Adrenal gland (tissue), 9 donors: ENCODE measurements at regions not wholly inside any gene's neighbourhood (a gene's known extent, or its start where the extent isn't known, plus 50 kb on each side); places are given as distances from the start of the nearest gene placed in this dataset.

ENCODE experiments used
- DNase-seq, 7 donors: peaks; one replicate each; pipeline ENCODE4 v3.0.0-alpha.2; 2019 to 2020
- H3K27ac ChIP-seq, 5 donors: fragments of 200-600 bp; sonication (generic) in 4 of 5; 1 replicate in 3 of 5; 2 replicates in 2 of 5; pipeline versions ENCODE4 v1.5.1 to v1.8.0; 2016 to 2020; ENCODE audit warnings: mild to moderate bottlenecking in 1 of 5
- H3K27me3 ChIP-seq: fragments of 200-600 bp; 2 replicates; pipeline ENCODE4 v1.8.0; 2021
- H3K36me3 ChIP-seq, 2 donors: fragments of 200-600 bp; replicated peaks in 1 of 2; 1 replicate in 1 of 2; 2 replicates in 1 of 2; pipeline versions ENCODE4 v1.5.1 to v1.8.0; 2018 to 2022
- H3K4me1 ChIP-seq, 2 donors: fragments of 200-600 bp; replicated peaks in 1 of 2; 1 replicate in 1 of 2; 2 replicates in 1 of 2; pipeline versions ENCODE4 v1.5.1 to v1.8.0; 2018 to 2021
- H3K4me3 ChIP-seq, 4 donors: fragments of 200-600 bp; sonication (generic) in 3 of 4; one replicate each; pipeline ENCODE4 v1.5.1; 2016 to 2018
- H3K9me3 ChIP-seq, 3 donors: fragments of 200-600 bp; sonication (generic) in 1 of 3; replicated peaks in 1 of 3; 1 replicate in 2 of 3; 2 replicates in 1 of 3; pipeline versions ENCODE4 v1.5.1 to v1.8.0; 2016 to 2021
- POLR2A ChIP-seq, 2 donors: fragments of 450-650 bp; IDR thresholded peaks; one replicate each; pipeline ENCODE4 v1.6.1; 2017; ENCODE audit warnings: antibody characterized with exemption in 2 of 2, mild to moderate bottlenecking in 2 of 2, moderate library complexity in 1 of 2
- WGBS, 4 donors: extraction: QIAGEN DNeasy Blood & Tissue Kit in 2 of 4; methylation state at CpG; one replicate each; pipeline versions ENCODE4 v1.1.5 to v1.1.7; 2013 to 2017; 5-methylcytosine and 5-hydroxymethylcytosine counted together
- intact Hi-C, 2 donors: fragments of 100-400 bp; cut with DNase I; formaldehyde crosslinking; loops; one replicate each; pipeline versions ENCODE4 v1.14.1 to v1.15.0; 2022 to 2023
- TF ChIP-seq, protein P1 (sequence below), 6 experiments: fragments of 450-650 bp in 4 of 6; fragments of 200-600 bp in 2 of 6; sonication (generic) in 1 of 6; IDR thresholded peaks; 1 replicate in 5 of 6; 2 replicates in 1 of 6; pipeline versions ENCODE4 v1.5.1 to v1.8.0; 2016 to 2021; ENCODE audit warnings: antibody characterized with exemption in 6 of 6, mild to moderate bottlenecking in 2 of 6, moderate library complexity in 1 of 6
- donor health status: healthy with polysubstance abuse.
- donor health status: Bipolar disorder and iron deficiency.
- donor health status: DM: yes; HTN: yes; CAD: no.
- donor health status: DM: no; HTN: no; CAD: no.
- donor health status: DM: no; HTN: no; CAD: no.

DNA sequence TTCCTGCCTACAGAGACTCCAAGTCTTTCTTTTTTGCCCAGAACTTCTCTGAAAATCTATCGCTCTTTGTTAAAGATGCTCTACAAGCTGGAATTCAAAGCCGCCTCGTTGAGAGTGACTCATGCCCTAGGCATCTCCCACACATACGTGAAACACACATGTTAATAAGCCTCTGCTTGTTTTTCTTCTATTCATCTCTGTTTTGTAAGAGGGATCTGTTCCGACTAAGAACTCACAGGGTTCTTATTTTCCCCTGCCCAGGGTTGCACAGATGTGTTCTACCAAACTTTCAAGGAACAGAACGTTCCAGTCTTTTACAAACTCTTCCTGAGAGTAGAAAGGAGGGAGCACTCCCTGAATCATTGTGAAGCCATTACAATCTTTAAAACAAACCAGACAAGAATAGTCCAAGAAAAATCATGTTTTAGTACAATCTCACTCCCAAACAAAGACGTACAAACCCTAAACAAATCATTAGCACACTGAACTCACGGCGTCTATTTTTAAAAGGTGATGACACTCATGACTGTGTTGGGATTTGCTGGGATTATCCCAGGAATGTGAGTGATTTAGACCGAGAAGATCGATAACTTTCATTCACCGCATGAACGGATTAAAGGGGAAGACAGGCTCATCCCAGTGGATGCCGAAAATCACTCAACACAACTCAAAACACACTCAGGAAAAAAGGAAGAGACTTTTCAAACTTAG, 55.3 kb upstream of the INPP5A start:
- Histone ChIP-seq H3K27ac (peak overlapping the region in 2 of 5 donors; percentile 49 to 68), H3K4me1 (no peaks in the 10 kb centered on the region), H3K27me3 (peaks cover 6% of the 10 kb centered on the region), H3K4me3 (no peak overlapping the region), H3K36me3 (no peaks in the 10 kb centered on the region), H3K9me3 (no peaks in the 10 kb centered on the region)
- TF ChIP-seq POLR2A (IDR thresholded peaks at IDR 0.05), result no peak
- TF ChIP-seq, protein P1, sequence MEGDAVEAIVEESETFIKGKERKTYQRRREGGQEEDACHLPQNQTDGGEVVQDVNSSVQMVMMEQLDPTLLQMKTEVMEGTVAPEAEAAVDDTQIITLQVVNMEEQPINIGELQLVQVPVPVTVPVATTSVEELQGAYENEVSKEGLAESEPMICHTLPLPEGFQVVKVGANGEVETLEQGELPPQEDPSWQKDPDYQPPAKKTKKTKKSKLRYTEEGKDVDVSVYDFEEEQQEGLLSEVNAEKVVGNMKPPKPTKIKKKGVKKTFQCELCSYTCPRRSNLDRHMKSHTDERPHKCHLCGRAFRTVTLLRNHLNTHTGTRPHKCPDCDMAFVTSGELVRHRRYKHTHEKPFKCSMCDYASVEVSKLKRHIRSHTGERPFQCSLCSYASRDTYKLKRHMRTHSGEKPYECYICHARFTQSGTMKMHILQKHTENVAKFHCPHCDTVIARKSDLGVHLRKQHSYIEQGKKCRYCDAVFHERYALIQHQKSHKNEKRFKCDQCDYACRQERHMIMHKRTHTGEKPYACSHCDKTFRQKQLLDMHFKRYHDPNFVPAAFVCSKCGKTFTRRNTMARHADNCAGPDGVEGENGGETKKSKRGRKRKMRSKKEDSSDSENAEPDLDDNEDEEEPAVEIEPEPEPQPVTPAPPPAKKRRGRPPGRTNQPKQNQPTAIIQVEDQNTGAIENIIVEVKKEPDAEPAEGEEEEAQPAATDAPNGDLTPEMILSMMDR (IDR thresholded peaks at IDR 0.05), result no peak
- intact Hi-C loops, result no loop called here
- 60 to 72% (median 64%) methylated on average over 14 of the region's 14 CpGs for WGBS, 4 donors
- no peak for DNase-seq

DNA sequence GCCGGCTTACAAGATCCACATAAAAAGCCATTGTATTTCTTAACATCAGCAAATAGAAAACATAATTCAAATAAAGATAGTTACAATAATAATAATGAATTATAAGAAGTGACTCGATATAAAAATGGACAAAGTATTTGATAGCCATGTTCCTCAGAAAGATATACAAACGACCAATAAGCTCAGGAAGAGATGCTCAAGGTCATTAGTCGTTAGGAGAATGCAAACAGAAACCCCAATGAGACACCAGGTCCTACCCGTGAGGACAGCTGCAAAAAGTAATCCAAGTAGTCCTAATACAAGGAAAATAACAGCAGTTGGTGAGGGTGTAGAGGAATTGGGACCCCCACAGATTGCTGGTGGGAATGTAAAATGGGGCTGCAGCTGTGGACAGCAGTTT, 54.2 kb upstream of the INPP5A start:
- Histone ChIP-seq H3K4me3 (no peak overlapping the region), H3K27me3 (no peaks in the 10 kb centered on the region), H3K4me1 (no peaks in the 10 kb centered on the region), H3K9me3 (no peaks in the 10 kb centered on the region), H3K36me3 (no peaks in the 10 kb centered on the region), H3K27ac (no peak overlapping the region)
- no peak for DNase-seq
- WGBS, 4 donors, result 68 to 76% (median 73%) methylated on average over 5 of the region's 5 CpGs
- intact Hi-C loops, result no loop called here
- no peak for TF ChIP-seq POLR2A (IDR thresholded peaks at IDR 0.05)
- TF ChIP-seq, protein P1 (IDR thresholded peaks at IDR 0.05), result no peak

DNA sequence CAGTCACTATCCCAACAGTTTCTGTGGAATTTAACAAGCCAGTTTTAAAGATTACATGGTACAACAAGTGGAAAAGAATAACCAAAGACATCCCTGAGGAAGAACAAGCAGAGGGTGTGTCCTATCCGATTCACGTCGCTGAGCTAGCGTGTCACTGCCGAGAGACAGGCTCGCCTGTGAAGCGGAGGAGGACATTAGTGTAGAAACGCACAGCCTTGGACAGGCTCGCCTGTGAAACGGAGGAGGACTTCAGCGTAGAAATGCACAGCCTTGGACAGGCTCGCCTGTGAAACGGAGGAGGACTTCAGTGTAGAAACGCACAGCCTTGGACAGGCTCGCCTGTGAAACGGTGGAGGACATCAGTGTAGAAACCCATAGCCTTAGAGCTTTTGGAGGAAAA, 52.7 kb upstream of the INPP5A start:
- Histone ChIP-seq H3K9me3 (no peaks in the 10 kb centered on the region), H3K4me3 (no peak overlapping the region), H3K27ac (no peak overlapping the region), H3K27me3 (no peaks in the 10 kb centered on the region), H3K4me1 (no peaks in the 10 kb centered on the region), H3K36me3 (no peaks in the 10 kb centered on the region)
- TF ChIP-seq POLR2A (IDR thresholded peaks at IDR 0.05), result no peak
- TF ChIP-seq, protein P1 (IDR thresholded peaks at IDR 0.05), result no peak
- no peak for DNase-seq
- intact Hi-C loops, result no loop called here
- 86 to 90% (median 89%) methylated on average over 16 of the region's 16 CpGs for WGBS, 4 donors

DNA sequence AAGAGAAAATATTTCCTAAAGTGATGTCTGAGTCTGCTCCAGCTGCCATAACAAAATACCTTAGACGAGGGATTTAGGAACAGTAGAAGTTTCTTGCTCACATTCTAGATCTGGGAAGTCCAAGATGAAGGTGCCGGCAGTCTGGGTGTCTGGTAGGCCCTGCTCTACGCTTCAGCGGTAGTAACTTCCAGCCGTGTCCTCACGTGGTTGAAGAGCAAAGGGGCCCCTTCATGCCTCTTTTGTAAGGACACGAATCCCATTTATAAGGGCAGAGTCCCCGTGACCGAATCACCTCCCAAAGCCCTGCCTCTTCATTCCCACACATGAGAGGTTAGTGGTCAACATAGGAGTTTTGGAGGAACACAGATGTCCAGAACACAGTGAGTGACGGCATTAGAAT, 52.2 kb upstream of the INPP5A start:
- Histone ChIP-seq H3K36me3 (no peaks in the 10 kb centered on the region), H3K4me3 (no peak overlapping the region), H3K4me1 (no peaks in the 10 kb centered on the region), H3K9me3 (no peaks in the 10 kb centered on the region), H3K27me3 (no peaks in the 10 kb centered on the region), H3K27ac (no peak overlapping the region)
- intact Hi-C loops, result no loop called here
- TF ChIP-seq, protein P1 (IDR thresholded peaks at IDR 0.05), result no peak
- no peak for TF ChIP-seq POLR2A (IDR thresholded peaks at IDR 0.05)
- DNase-seq, result no peak
- 91 to 95% (median 93%) methylated on average over 10 of the region's 10 CpGs for WGBS, 4 donors
